Osteoblast (primary cell): ENCODE measurements at regions not wholly inside any gene's neighbourhood (a gene's known extent, or its start where the extent isn't known, plus 50 kb on each side); places are given as distances from the start of the nearest gene placed in this dataset.

Experiments used
- DNase-seq: peaks from one replicate; pipeline ENCODE4 v3.0.0; 2011; ENCODE audit warnings: low spot score, mixed read lengths; ENCODE audit not compliant: insufficient read length; ENCODE audit errors: missing footprints
- H2AFZ ChIP-seq: 2 replicates; pipeline ENCODE4 v1.6.0; 2011; ENCODE audit warnings: mild to moderate bottlenecking, low read length
- H3K27ac ChIP-seq: 2 replicates; pipeline ENCODE4 v1.5.1; 2011; ENCODE audit warnings: mild to moderate bottlenecking, low read depth, low read length, moderate library complexity
- H3K27me3 ChIP-seq: 2 replicates; pipeline ENCODE4 v1.6.0; 2012; ENCODE audit warnings: mild to moderate bottlenecking, control low read depth, inconsistent platforms, low read length, moderate library complexity; ENCODE audit not compliant: insufficient read depth
- H3K36me3 ChIP-seq: 2 replicates; pipeline ENCODE4 v1.5.1; 2011; ENCODE audit warnings: mild to moderate bottlenecking, low read length, control low read depth, moderate library complexity; ENCODE audit not compliant: insufficient read depth
- H3K4me1 ChIP-seq: 2 replicates; pipeline ENCODE4 v1.5.1; 2011; ENCODE audit warnings: mild to moderate bottlenecking, low read length, control low read depth, moderate library complexity; ENCODE audit not compliant: insufficient read depth
- H3K4me2 ChIP-seq: 2 replicates; pipeline ENCODE4 v1.6.0; 2011; ENCODE audit warnings: mild to moderate bottlenecking, low read length; ENCODE audit not compliant: insufficient read depth
- H3K4me3 ChIP-seq: fragments of 200-600 bp; sonication (generic); 3 replicates; pipeline ENCODE4 v1.5.1; 2012; ENCODE audit warnings: mild to moderate bottlenecking, low read length, inconsistent platforms; ENCODE audit not compliant: insufficient read depth
- H3K79me2 ChIP-seq: 2 replicates; pipeline ENCODE4 v1.6.0; 2012; ENCODE audit warnings: mild to moderate bottlenecking, low read length, control low read depth, inconsistent platforms; ENCODE audit not compliant: insufficient read depth
- H3K9me3 ChIP-seq: 2 replicates; pipeline ENCODE4 v1.5.1; 2011; ENCODE audit warnings: low read depth, low read length, control low read depth
- H4K20me1 ChIP-seq: 2 replicates; pipeline ENCODE4 v1.6.0; 2012; ENCODE audit warnings: mild to moderate bottlenecking, low read length, control low read depth; ENCODE audit not compliant: insufficient read depth
- TF ChIP-seq, protein P1 (sequence below): IDR thresholded peaks from 2 replicates; pipeline ENCODE4 v1.5.1; 2011; ENCODE audit warnings: mild to moderate bottlenecking, low read depth, low read length, moderate library complexity; ENCODE audit errors: extremely low read depth

DNA sequence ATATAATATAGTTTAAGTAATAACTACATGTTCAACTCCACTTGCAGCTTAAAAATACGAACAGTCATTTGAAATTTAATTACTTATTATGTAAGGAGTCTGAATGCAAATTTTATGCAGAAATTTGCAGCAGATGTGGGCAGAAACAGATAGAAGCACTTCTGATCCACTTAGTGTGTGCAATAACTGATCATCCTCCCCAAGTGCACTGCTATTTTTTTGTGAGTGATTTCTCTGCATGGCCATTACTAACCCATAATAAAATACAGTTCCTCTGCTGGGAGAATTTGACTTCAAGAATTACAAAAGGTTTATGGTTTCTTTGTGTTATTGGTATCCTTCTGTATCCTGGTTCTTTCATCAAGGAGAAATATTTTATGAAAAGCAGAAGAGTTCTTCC, 611.5 kb upstream of the RGS18 start:
- TF ChIP-seq, protein P1, sequence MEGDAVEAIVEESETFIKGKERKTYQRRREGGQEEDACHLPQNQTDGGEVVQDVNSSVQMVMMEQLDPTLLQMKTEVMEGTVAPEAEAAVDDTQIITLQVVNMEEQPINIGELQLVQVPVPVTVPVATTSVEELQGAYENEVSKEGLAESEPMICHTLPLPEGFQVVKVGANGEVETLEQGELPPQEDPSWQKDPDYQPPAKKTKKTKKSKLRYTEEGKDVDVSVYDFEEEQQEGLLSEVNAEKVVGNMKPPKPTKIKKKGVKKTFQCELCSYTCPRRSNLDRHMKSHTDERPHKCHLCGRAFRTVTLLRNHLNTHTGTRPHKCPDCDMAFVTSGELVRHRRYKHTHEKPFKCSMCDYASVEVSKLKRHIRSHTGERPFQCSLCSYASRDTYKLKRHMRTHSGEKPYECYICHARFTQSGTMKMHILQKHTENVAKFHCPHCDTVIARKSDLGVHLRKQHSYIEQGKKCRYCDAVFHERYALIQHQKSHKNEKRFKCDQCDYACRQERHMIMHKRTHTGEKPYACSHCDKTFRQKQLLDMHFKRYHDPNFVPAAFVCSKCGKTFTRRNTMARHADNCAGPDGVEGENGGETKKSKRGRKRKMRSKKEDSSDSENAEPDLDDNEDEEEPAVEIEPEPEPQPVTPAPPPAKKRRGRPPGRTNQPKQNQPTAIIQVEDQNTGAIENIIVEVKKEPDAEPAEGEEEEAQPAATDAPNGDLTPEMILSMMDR: no peak

DNA sequence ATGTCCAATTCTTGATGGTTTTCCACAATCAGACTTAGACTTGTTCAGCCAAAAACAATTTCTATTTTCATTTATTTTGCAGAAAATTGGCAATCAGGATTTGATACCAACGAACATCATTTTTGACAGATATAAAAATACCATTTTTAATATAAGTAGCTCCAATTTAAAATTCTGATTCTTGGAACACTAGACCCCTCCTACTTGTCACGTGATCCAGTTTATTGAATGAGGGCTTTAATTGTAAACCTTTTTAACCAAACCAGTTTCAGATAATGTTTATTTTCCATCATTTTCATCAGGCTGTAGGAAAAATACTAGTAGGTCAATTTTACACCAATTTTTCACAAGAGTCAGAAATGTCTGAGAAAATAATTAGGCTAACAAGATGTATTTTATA, 607.2 kb upstream of the RGS18 start:
- Histone ChIP-seq H2AFZ (no peak overlapping the region), H3K79me2 (no peaks in the 10 kb centered on the region), H3K4me2 (no peak overlapping the region), H4K20me1 (no peaks in the 10 kb centered on the region), H3K9me3 (no peaks in the 10 kb centered on the region), H3K27me3 (no peaks in the 10 kb centered on the region), H3K4me3 (no peak overlapping the region), H3K4me1 (no peaks in the 10 kb centered on the region), H3K36me3 (no peaks in the 10 kb centered on the region), H3K27ac (no peak overlapping the region)
- DNase-seq: no peak
- TF ChIP-seq, protein P1: no peak

More for the DNA sequence above, 611.5 kb upstream of the RGS18 start:
- H3K4me1 ChIP-seq: no peaks in the 10 kb centered on the region
- H3K36me3 ChIP-seq: no peaks in the 10 kb centered on the region
- H3K27ac ChIP-seq: no peak overlapping the region
- no peak overlapping the region for H3K4me3 ChIP-seq
- no peak for DNase-seq
- no peaks in the 10 kb centered on the region for H3K27me3 ChIP-seq
- no peaks in the 10 kb centered on the region for H4K20me1 ChIP-seq
- no peak overlapping the region for H2AFZ ChIP-seq
- no peaks in the 10 kb centered on the region for H3K9me3 ChIP-seq
- H3K79me2 ChIP-seq: no peaks in the 10 kb centered on the region
- no peak overlapping the region for H3K4me2 ChIP-seq

DNA sequence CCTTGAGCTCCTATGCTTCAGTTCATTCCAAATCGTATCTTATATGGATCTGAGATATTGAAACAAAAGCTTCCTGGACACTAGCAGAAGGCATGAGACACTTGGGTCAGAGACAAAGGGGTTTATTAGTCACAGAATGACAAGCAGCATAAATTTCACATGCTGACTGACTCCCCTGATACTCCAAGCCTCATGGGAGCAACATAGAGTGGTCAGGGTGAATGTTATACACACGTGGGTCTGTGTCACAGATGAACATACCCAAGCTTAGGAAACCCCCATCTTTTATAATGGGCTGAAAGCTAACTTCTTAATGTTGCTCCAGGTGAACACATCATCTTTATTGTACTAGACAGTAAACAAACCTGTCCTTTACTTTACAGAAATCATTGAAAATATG, 599.9 kb upstream of the RGS18 start:
- H3K27ac ChIP-seq: no peak overlapping the region
- no peaks in the 10 kb centered on the region for H4K20me1 ChIP-seq
- no peak overlapping the region for H2AFZ ChIP-seq
- H3K4me1 ChIP-seq: no peaks in the 10 kb centered on the region
- TF ChIP-seq, protein P1: no peak
- no peaks in the 10 kb centered on the region for H3K27me3 ChIP-seq
- H3K9me3 ChIP-seq: no peaks in the 10 kb centered on the region
- no peaks in the 10 kb centered on the region for H3K79me2 ChIP-seq
- H3K4me3 ChIP-seq: no peak overlapping the region
- no peaks in the 10 kb centered on the region for H3K36me3 ChIP-seq
- no peak overlapping the region for H3K4me2 ChIP-seq
- DNase-seq: no peak

DNA sequence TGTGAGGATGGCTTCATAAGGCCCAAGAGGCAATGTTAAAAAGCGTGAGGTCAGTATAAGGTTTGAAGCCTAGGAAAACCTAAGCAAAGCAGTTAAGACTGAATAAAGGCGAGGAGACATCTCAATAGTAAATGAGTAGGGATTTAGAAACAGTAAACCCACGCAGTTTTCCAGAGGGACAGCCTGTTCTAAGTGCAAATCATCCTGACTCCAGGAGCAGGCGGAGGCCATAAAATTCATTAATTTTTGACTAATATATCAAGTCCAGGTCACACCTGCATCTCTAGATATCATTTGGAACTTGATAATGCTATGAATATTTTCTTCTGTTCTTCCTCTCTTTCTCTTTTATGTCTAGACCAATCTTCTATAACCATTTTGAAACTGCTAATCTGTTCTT, 597.0 kb upstream of the RGS18 start:
- H3K4me1 ChIP-seq: no peaks in the 10 kb centered on the region
- no peak overlapping the region for H3K4me2 ChIP-seq
- no peak overlapping the region for H2AFZ ChIP-seq
- no peaks in the 10 kb centered on the region for H3K36me3 ChIP-seq
- H4K20me1 ChIP-seq: no peaks in the 10 kb centered on the region
- H3K27me3 ChIP-seq: no peaks in the 10 kb centered on the region
- TF ChIP-seq, protein P1: no peak
- no peak overlapping the region for H3K4me3 ChIP-seq
- no peaks in the 10 kb centered on the region for H3K79me2 ChIP-seq
- no peaks in the 10 kb centered on the region for H3K9me3 ChIP-seq
- no peak overlapping the region for H3K27ac ChIP-seq
- DNase-seq: no peak
